ENCODE measurements at regions not wholly inside any gene's neighbourhood (a gene's known extent, or its start where the extent isn't known, plus 50 kb on each side); places are given as distances from the start of the nearest gene placed in this dataset.

- no peak for TF ChIP-seq STAT6 (CRISPR knock-in tag; conservative IDR thresholded peaks at IDR 0.05; ENCODE audit: low read depth)
Observed at GRCh38 chr3:74115906-74116305, 491.2 kb upstream of the PDZRN3 start (continued).

- Mint-ChIP-seq H3K4me1 (no peaks in the 10 kb centered on the region), H3K36me3 (no peaks in the 10 kb centered on the region), H3K27ac (no peak overlapping the region), H3K9me3 (no peaks in the 10 kb centered on the region), H3K27me3 (ENCODE audit: low read depth) (no peaks in the 10 kb centered on the region), H3K4me3 (no peak overlapping the region)
- TF ChIP-seq HMGXB4 (CRISPR knock-in tag; IDR thresholded peaks at IDR 0.05) = no peak
- TF ChIP-seq USF1 (CRISPR knock-in tag; IDR thresholded peaks at IDR 0.05) = no peak
- ChIA-PET POLR2A (no interaction called here), CTCF (no interaction called here)
- ATAC-seq (no peak), DNase-seq (ENCODE audit: low spot score) (no peak)
Observed at GRCh38 chr3:74107451-74107850, 482.7 kb upstream of the PDZRN3 start.

GRCh38 chr3:74106925-74107324, 482.2 kb upstream of the PDZRN3 start:
- CTCF ChIA-PET = no interaction called here
- ATAC-seq (no peak), DNase-seq (ENCODE audit: low spot score) (no peak)
- Mint-ChIP-seq H3K27me3 (ENCODE audit: low read depth) (no peaks in the 10 kb centered on the region), H3K36me3 (no peaks in the 10 kb centered on the region), H3K4me1 (no peaks in the 10 kb centered on the region), H3K27ac (no peak overlapping the region), H3K9me3 (peaks cover 1% of the 10 kb centered on the region; the same call in 1 of the 2 replicates), H3K4me3 (no peak overlapping the region)
- POLR2A ChIA-PET = no interaction called here
- TF ChIP-seq ERG (CRISPR knock-in tag; IDR thresholded peaks at IDR 0.05) (no peak), EMX1 (CRISPR knock-in tag; IDR thresholded peaks at IDR 0.05) (no peak), TP53 (CRISPR knock-in tag; IDR thresholded peaks at IDR 0.05) (no peak), ZNF512 (CRISPR knock-in tag; IDR thresholded peaks at IDR 0.05; ENCODE audit: borderline replicate concordance) (no peak), IRF1 (CRISPR knock-in tag; IDR thresholded peaks at IDR 0.05) (no peak), ATF2 (CRISPR knock-in tag; IDR thresholded peaks at IDR 0.05; ENCODE audit: borderline replicate concordance, low read depth) (no peak), ZBTB21 (CRISPR knock-in tag; IDR thresholded peaks at IDR 0.05; ENCODE audit: borderline replicate concordance) (no peak), NFE2L1 (CRISPR knock-in tag; IDR thresholded peaks at IDR 0.05) (no peak), AFF4 (CRISPR knock-in tag; IDR thresholded peaks at IDR 0.05; ENCODE audit: borderline replicate concordance) (no peak), OVOL2 (CRISPR knock-in tag; IDR thresholded peaks at IDR 0.05; ENCODE audit: borderline replicate concordance) (no peak), ZNF263 (CRISPR knock-in tag; IDR thresholded peaks at IDR 0.05; ENCODE audit: low read depth) (no peak), KAT7 (CRISPR knock-in tag; IDR thresholded peaks at IDR 0.05; ENCODE audit: borderline replicate concordance) (no peak), MAX (CRISPR knock-in tag; IDR thresholded peaks at IDR 0.05) (no peak)
